CD4-positive, alpha-beta T cell treated with Interleukin-1 beta for 1 hour (primary cell): ENCODE measurements at regions not wholly inside any gene's neighbourhood (a gene's known extent, or its start where the extent isn't known, plus 50 kb on each side); places are given as distances from the start of the nearest gene placed in this dataset.

Experiments
- DNase-seq, 2 donors: peaks; one replicate each; pipeline ENCODE4 v3.0.0-alpha.2; 2020 to 2022

- no peak for DNase-seq
Measured at GRCh38 chr4:100721077-100721476, 203.3 kb upstream of the EMCN start.

GRCh38 chr4:100716416-100716815 is 198.6 kb upstream of the EMCN start:
- DNase-seq = no peak

DNA sequence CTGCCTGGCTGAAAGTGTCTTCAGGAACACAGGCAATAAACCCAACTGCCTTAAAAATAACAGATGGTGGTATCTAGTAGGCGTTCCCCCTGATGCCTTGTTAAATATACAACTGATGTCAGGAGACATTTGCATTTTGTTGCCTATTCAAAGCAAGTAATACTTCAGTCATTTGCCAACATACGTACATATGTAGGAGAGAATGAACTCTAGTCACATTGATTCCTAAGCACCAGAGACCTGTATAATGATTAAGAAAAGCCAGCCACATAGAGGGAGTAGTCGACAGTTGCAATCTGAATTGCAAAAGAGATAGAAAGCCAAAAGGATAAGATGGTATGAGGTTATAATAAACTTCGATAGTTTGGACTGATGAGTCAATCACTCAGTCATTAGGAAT is 191.0 kb upstream of the EMCN start:
- DNase-seq = no peak

- DNase-seq = no peak
Measured at GRCh38 chr4:100707786-100708185, 190.0 kb upstream of the EMCN start.

DNA sequence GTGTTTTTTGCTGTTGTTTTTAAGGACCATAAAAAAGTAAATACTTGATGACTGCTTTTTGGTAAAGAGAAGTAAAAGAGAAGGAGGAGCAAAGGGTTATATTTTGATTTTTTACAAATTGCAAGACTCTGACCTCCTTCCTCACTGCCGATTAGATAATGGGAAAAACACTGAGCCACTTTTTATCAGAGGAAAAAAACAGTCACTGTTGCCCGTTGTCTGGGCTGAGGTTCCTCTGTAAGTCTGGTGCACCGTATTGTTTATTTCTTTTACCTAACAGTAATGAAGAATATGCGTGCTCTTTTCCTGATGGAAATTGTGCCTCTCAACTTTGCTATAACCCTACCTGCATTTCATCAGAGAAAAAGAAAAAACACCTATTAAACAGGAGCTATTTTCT is 178.7 kb upstream of the EMCN start:
- DNase-seq = no peak

GRCh38 chr4:100695871-100696270 is 178.0 kb upstream of the EMCN start:
- DNase-seq = no peak

- DNase-seq = no peak
Measured at GRCh38 chr4:100695039-100695654, 177.3 kb upstream of the EMCN start.

DNA sequence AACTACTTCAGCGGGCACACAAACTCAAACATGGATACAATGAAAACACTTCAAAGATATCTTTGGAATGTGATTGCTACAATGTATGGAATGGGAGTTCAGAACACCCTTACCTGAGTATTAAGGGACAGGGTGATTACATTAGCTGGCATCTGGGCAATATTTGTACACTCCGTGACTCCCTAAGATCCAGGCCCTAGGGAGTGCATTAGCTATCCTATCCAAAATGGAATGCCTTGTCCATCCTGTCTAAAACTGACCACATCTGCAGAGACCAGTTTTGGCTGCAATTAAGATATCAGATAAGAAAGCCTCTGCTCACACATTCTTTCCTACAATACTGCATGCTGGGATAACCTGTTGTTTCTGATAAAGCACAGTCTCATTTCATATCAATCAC is 176.6 kb upstream of the EMCN start:
- no peak for DNase-seq

GRCh38 chr4:100690812-100691211 is 173.0 kb upstream of the EMCN start:
- DNase-seq = no peak

- DNase-seq = no peak
Measured at GRCh38 chr4:100688368-100688767, 170.5 kb upstream of the EMCN start.

DNA sequence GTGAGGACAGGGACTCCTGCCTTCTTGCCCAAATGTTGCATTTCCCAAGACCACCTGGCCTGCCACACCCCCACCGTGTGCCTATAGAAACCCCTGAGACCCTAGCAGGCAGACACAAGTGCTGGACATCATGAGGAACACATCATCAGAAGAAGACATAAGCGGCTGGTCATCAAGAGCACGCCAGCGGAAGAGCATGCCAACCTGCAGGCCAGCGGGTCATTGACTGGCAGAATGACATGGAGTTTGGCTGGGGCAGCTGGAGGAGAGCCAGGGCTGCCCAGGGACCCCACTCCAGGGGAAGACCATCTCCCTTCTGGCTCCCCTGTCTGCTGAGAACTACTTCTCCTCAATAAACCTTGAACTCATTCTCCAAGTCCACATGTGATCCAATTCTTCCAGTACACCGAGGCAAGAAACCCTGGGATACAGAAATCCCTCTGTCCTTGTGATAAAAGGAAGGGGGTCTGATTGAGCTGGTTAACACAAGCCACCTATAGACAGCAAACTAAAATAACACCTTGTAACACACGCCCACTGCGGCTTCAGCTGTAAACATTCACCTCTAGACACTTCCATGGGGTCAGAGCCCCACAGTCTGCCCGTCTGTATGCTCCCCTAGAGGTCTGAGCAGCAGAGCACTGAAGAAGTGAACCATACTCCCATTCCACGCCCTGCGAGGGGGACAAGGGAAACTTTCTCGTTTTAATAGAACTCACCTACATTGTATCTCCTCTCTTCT is 164.8 kb upstream of the EMCN start:
- DNase-seq = no peak

GRCh38 chr4:100681289-100681688 is 163.5 kb upstream of the EMCN start:
- DNase-seq = no peak

GRCh38 chr4:100679926-100680325 is 162.1 kb upstream of the EMCN start:
- DNase-seq = no peak

DNA sequence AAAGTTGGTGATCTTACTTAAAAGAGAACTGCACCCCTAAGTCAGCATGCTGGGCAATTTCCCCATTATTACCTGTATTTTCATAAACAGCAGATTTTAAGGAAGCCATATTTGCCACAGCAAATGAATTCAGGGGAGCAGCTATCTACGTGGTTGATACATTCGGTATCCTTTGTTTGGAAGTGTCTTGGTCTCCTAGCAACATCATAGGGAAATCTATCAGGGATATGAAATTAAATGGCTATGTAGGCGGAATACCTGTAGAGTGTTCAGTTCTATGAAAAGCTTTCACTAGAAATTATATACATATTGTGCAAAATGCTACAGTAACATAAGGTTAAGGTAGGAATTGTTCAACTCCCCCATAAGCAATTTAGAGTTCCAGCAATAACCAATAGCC is 157.2 kb upstream of the EMCN start:
- no peak for DNase-seq

DNA sequence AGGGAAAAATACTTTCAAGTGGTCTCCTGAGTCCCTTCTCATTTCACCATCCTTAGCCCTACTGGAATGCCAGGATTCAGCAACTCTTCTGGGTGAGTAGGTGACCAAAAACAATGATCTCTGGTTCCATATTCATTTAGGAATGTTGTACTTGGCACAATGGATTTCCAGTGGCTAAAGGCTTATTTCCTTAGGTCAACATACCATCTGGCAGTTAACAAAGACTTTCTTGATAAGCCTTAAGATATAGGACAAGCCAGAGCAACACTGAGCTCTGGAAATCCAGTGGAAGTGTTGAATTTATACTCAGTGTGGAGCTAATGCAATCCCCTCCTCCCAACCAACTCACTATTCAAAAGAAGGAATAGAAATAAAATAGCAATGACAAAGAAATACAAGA is 139.4 kb upstream of the EMCN start:
- no peak for DNase-seq

DNA sequence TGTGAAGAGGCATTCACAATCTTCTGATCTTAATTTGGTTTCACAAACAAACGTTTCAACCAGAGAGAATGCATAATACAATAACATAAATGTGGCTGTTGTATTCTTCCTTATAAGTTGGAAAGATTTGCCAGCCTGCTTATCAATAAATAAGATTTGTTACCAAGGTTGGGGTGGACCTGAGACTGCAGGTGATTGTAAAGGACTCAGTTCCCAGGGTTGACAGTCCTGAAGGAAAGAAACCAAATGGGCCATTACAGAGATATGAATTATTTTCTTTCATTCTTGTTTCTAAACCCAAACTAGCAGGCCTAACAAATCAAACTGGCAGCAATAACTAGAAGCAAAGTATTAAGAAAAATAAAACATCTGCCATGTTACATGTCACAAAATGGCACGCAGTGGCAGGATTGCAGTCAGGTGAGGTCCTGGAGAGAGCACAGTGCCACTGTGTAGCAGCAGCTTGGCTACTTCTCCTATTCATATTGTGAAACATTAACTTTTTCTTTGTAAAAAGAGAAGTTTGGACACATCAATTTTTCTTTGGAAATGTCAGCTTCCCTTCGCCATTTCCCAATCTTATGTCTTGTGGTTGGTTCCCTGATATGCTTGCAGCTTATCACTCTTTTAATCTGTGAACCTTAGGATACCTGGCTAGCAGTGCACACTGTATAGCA is 133.8 kb upstream of the EMCN start:
- no peak for DNase-seq

DNA sequence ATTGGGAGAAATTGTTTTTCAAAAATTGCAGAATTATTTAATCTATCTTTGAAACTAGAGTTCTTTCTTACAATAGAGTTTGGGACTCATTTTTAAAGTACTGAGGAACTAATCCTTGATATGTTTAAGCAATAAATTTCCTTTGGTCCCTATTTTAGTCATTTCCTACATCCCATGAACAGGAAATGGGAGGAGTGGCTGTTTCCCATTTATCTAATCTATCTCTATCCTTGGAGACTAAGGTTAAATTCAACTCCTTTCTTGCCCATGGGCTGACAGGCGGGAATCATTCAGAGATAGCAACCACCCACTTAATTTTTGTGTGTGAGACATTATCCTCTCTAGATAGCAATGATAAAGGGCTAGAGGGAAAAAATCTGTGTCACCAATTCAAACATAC is 131.6 kb upstream of the EMCN start:
- no peak for DNase-seq

GRCh38 chr4:100644150-100644549 is 126.3 kb upstream of the EMCN start:
- DNase-seq = no peak

DNA sequence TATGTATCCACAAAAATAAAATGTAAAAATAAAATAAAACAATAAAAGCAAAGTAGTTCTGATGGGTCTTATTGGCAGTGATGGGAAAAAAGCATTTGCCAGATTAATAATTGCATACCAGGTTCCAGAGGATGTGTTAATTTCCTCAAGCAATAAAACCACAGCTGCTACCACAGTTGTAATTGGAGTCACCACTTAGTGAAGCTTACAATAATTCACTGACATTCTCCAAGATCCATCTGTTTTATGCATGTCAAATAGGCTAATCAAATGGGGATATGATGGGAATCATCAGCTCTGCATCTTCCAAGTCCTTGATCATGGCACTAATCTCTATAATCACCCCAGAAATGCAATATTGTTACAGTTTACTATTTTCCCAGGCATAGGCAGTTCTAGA is 123.5 kb upstream of the EMCN start:
- no peak for DNase-seq

GRCh38 chr4:100635899-100636298 is 118.1 kb upstream of the EMCN start:
- DNase-seq = no peak

- DNase-seq = no peak
Measured at GRCh38 chr4:100633269-100633668, 115.4 kb upstream of the EMCN start.

DNA sequence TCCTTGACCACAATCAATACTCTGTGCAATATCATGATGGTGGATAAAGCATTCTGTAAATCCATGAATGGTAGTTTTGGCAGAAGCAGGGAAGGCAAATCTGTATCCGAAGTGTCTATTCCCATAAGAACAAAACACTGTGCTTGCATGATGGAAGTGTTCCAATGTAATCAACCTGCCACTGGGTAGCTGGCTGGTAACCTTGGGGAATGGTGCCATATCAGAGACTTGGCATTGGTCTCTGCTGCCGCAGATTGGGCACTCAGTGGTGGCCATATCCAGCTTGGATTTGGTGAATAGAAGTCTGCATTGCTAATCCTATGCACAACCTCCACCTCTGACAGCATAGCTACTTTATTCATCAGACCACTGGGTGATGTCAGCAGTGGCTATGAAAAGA is 114.3 kb upstream of the EMCN start:
- no peak for DNase-seq

GRCh38 chr4:100631281-100631968 is 113.6 kb upstream of the EMCN start:
- DNase-seq = no peak

GRCh38 chr4:100630341-100630740 is 112.5 kb upstream of the EMCN start:
- no peak for DNase-seq
